HAP-1 (cell line): ENCODE measurements at regions not wholly inside any gene's neighbourhood (a gene's known extent, or its start where the extent isn't known, plus 50 kb on each side); places are given as distances from the start of the nearest gene placed in this dataset.

Experiments used
- DNase-seq, 2 experiments: peaks; one replicate each; pipeline ENCODE4 v3.0.0-alpha.2; 2016 to 2020; ENCODE audit warnings: low spot score in 2 of 2
- H3K27me3 ChIP-seq: fragments of 250-450 bp; sonication (Bioruptor Pico); 2 replicates; pipeline ENCODE4 v1.5.1; 2020; ENCODE audit warnings: low read depth, mild to moderate bottlenecking, moderate library complexity
- H3K36me3 ChIP-seq: fragments of 250-450 bp; sonication (Bioruptor Pico); replicated peaks from 2 replicates; pipeline ENCODE4 v1.5.1; 2020; ENCODE audit warnings: mild to moderate bottlenecking
- H3K4me1 ChIP-seq: fragments of 250-450 bp; sonication (Bioruptor Pico); 2 replicates; pipeline ENCODE4 v1.5.1; 2020; ENCODE audit warnings: mild to moderate bottlenecking
- H3K4me3 ChIP-seq: fragments of 250-450 bp; sonication (Bioruptor Pico); 2 replicates; pipeline ENCODE4 v1.5.1; 2020; ENCODE audit warnings: mild to moderate bottlenecking, moderate library complexity
- H3K9me3 ChIP-seq: fragments of 250-450 bp; sonication (Bioruptor Pico); 2 replicates; pipeline ENCODE4 v1.5.1; 2020; ENCODE audit warnings: mild to moderate bottlenecking, moderate library complexity
- in situ Hi-C: fragments of 300-500 bp; cut with MboI; formaldehyde crosslinking; loops from 3 replicates; pipeline ENCODE4 v1.14.3; 2020; ENCODE audit warnings: low sequenced_read_pairs, inconsistent platforms, mixed read lengths

DNA sequence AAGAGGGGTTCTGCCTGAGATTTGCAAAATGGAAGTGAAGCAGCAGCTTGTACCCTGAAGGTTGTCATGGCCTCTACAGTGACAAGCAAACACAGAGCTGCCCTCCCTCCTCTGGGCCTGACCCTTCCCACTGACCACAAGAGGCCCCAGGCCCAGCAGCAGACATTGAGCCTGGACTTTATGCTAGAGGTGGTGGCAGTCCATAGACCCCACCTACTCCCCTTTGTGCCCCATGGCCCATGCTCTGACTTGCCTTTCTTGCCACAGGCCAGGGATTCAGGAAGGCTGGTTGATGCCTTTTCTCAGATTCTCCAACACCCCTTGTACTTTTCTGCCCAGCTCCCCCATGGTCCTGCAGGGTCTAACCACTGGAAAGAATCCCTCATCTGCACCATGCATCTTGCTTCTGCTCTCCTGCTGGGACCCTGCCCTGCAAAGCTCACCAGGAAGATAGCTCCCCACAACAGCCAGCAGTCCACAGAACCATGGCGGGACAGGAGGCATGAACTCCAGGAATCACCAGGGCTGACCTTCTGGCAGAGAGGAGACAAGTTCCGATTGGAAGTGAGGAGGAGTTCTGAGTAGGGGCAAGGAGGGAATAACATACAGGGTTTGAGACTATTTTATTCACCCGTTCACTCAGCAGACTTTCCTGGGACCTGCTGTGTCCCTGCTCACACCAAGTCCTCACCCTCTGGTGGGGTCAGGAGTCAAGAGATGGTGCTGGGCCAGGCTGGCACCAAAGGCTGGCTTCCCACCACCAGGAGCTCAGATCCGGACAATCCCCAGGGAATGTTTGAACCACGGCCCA is 263.8 kb downstream of the SYK start:
- Histone ChIP-seq H3K4me1 (no peaks in the 10 kb centered on the region), H3K4me3 (no peak overlapping the region), H3K27me3 (no peaks in the 10 kb centered on the region), H3K36me3 (no peaks in the 10 kb centered on the region), H3K9me3 (no peaks in the 10 kb centered on the region)
- no peak for DNase-seq
- in situ Hi-C loops, result no loop called here

DNA sequence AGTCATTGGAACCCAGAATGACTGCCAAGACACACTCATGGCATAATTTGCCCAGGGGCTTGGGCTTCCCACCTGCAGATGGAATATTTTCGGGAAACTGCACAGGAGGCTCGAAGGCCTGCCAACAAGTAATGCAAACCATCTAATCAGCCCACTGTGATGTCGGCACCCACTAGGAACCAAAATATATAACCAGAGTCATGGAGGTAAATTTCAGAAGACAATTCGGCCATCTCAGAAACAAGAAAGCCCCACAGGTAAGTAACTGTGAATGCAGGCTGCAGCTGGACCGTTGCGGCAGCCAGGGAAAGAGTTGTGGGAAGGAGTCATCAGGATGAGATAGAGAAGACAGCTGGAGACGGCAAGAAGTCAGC is 264.4 kb downstream of the SYK start:
- no peak for DNase-seq
- no peaks in the 10 kb centered on the region for H3K4me1 ChIP-seq
- no peaks in the 10 kb centered on the region for H3K36me3 ChIP-seq
- in situ Hi-C loops, result no loop called here
- H3K9me3 ChIP-seq, result no peaks in the 10 kb centered on the region
- H3K27me3 ChIP-seq, result no peaks in the 10 kb centered on the region
- no peak overlapping the region for H3K4me3 ChIP-seq

DNA sequence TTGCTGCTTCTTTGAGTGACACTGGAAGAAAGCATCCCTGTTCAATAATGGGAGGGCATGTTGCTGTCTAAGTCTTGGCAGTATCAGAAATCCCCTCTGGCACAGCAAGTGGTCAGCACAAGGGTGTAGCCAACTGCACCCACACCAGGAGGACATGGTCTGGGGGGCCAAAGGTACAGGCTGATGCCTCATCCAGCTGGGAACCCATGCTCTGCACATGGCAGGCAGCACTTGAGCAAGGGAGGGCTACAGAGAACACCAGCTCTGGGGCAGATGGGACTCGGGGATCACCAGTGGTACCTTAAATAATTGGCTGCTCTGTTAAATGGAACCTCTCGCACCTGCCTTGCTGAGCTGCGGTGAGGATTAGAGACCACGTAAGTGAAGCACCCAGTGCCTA is 265.2 kb downstream of the SYK start:
- DNase-seq, result no peak
- Histone ChIP-seq H3K36me3 (no peaks in the 10 kb centered on the region), H3K9me3 (no peaks in the 10 kb centered on the region), H3K4me1 (no peaks in the 10 kb centered on the region), H3K27me3 (no peaks in the 10 kb centered on the region), H3K4me3 (no peak overlapping the region)
- in situ Hi-C loops, result no loop called here

GRCh38 chr9:91067306-91067860 is 265.8 kb downstream of the SYK start:
- no peak for DNase-seq
- in situ Hi-C loops, result no loop called here

GRCh38 chr9:91071184-91071990 is 269.8 kb downstream of the SYK start:
- no peaks in the 10 kb centered on the region for H3K27me3 ChIP-seq
- no peak for DNase-seq
- no peaks in the 10 kb centered on the region for H3K36me3 ChIP-seq
- in situ Hi-C loops, result no loop called here
- no peaks in the 10 kb centered on the region for H3K4me1 ChIP-seq
- no peaks in the 10 kb centered on the region for H3K9me3 ChIP-seq
- no peak overlapping the region for H3K4me3 ChIP-seq

More at GRCh38 chr9:91067306-91067860, 265.8 kb downstream of the SYK start:
- no peaks in the 10 kb centered on the region for H3K36me3 ChIP-seq
- H3K9me3 ChIP-seq, result no peaks in the 10 kb centered on the region
- no peak overlapping the region for H3K4me3 ChIP-seq
- H3K27me3 ChIP-seq, result no peaks in the 10 kb centered on the region
- H3K4me1 ChIP-seq, result no peaks in the 10 kb centered on the region

GRCh38 chr9:91073049-91073810 is 271.6 kb downstream of the SYK start:
- in situ Hi-C loops, result no loop called here
- no peaks in the 10 kb centered on the region for H3K4me1 ChIP-seq
- no peaks in the 10 kb centered on the region for H3K27me3 ChIP-seq
- no peaks in the 10 kb centered on the region for H3K9me3 ChIP-seq
- DNase-seq, result no peak
- H3K36me3 ChIP-seq, result no peaks in the 10 kb centered on the region
- H3K4me3 ChIP-seq, result no peak overlapping the region

DNA sequence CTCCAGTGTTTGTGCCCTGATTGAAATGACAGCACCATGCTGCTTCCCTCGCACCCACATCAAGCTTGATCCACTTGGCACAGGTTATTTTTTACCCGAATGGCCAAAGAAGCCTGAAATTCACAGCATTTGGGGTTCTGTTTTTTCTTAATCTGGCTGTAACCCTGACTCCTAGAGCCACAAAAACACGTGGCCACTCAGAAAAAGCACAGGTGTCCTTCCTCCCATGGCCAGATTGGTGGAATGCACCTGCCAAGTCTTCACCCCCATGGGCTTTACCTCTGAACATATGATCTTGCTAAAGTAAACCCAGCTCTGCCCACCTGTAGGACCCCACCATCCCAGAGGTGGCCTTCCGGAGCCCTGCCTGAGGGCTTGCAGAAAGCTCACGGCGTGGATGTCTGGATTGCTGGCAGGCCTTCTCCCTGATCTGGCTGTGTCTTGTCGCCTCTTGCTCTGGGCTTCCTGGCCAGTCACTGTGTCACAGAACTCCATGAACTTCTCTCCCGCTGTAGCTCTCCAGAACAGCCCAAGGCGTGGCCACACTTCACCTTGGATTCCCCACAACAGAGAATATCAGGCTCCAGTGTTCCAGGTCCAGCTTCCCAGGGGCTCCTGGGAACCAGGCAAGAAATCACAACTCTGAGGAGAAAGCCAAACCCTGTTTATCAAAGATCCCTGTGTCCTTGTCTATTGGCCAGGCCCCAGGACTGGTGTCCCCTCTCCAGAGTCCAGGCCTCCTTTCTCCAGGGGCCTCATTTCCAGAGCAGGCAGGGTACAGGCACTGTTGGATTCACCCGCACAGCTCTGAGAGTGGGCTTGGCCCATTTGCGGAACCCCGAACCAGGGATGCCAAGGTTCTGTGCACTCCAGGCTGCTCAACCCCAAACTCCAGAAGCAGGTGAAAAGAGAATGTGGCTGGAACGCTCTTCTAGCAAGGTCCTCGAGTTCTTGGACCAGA is 272.5 kb downstream of the SYK start:
- in situ Hi-C loops, result no loop called here

DNA sequence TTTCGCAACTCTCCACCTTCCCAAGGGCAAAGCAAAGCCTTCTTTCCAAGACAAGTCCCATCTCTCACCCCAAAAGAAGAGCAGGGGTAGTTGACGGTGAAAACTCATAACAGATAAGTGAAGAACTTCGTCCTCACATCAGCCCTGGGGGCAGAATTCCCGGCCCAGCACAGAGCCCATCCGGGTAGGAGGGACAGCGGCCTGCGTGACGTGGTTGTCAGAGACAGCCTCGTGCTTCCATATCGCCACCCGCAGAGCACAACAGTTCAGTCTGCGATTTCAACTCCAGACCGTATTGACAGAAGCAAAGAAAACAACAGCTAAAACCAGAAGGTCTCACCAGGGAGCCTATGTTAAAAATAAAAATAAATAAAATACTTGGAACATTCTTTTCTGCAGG is 273.2 kb downstream of the SYK start:
- no peak for DNase-seq

More for the DNA sequence above, 272.5 kb downstream of the SYK start:
- Histone ChIP-seq H3K36me3 (no peaks in the 10 kb centered on the region), H3K4me3 (no peak overlapping the region), H3K27me3 (no peaks in the 10 kb centered on the region), H3K9me3 (no peaks in the 10 kb centered on the region), H3K4me1 (no peaks in the 10 kb centered on the region)
- DNase-seq, result no peak

DNA sequence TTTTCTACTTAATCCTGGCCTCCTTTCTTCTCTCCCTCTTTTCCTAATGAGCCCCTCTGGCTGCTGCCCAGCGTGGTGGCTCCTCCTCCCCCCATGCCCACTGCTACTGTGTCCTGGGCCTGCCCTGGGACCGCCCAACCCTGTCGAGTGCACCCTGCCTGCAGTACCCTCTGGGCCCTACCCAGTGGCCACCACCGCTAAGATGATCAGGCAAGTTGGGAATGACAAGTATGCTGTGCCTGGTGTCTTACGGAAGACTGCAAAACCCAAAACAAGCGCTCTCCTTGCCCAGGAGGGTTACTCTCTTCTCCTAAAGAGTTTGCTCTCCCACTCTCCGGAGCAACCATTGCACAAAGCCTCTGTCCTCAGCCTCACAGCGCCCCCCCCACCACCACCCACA is 273.7 kb downstream of the SYK start:
- Histone ChIP-seq H3K27me3 (no peaks in the 10 kb centered on the region), H3K4me3 (no peak overlapping the region), H3K36me3 (no peaks in the 10 kb centered on the region), H3K4me1 (no peaks in the 10 kb centered on the region), H3K9me3 (no peaks in the 10 kb centered on the region)
- in situ Hi-C loops, result no loop called here
- no peak for DNase-seq

More for the DNA sequence above, 273.2 kb downstream of the SYK start:
- H3K4me3 ChIP-seq, result no peak overlapping the region
- H3K36me3 ChIP-seq, result no peaks in the 10 kb centered on the region
- in situ Hi-C loops, result no loop called here
- no peaks in the 10 kb centered on the region for H3K27me3 ChIP-seq
- no peaks in the 10 kb centered on the region for H3K9me3 ChIP-seq
- H3K4me1 ChIP-seq, result no peaks in the 10 kb centered on the region

DNA sequence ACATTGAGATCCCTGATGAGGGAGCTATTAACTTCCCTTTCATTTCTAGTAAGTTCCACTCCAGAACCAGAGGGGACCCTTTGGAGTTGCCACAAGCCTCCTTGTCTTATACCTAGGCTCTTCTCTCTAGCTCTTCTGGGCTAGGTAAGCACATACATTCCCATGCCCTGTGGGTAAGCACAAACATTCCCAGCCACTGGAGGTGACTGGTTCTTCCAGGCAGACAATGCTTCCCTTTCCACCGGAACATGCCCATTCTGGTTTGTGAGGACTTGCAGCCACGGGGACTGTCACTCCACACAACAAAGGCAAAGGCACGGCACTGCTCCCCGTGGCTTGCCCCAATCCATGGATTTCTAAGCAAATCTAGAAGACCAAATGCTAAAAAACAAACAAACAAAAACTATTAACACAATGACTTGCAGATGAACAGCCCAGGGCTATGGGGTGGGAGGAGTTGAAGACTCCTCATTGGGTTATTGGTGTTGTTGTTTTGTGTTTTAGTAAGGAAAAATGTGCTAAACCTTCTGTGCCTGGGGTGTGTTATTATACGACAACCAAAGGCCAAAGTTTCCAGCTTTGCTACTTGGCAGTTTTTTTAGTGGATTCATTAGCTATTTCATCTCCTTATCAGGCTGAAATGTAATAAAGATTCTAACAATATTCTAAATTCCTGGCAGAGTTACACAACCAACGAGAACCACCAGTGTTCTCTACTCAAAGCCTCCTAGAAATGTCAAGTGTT is 276.2 kb downstream of the SYK start:
- Histone ChIP-seq H3K27me3 (no peaks in the 10 kb centered on the region), H3K36me3 (no peaks in the 10 kb centered on the region), H3K4me3 (no peak overlapping the region), H3K4me1 (no peaks in the 10 kb centered on the region), H3K9me3 (no peaks in the 10 kb centered on the region)
- in situ Hi-C loops, result no loop called here
- no peak for DNase-seq

DNA sequence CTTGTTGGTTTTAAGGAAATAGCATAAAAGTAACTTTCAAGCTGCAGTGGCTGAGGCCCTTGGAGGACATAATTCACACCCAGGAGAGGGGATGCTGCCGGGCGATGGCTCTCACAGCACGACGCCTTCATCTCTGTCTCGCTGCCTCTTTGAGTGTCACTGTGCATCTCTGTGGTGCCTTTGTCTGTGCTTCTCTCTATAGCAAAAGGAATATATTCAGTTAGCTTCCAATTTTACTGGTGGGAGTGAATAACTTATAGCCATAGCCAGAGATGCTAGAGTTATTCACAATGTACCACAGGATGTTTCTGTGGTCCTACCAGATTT is 276.7 kb downstream of the SYK start:
- Histone ChIP-seq H3K27me3 (no peaks in the 10 kb centered on the region), H3K36me3 (no peaks in the 10 kb centered on the region), H3K4me3 (no peak overlapping the region), H3K9me3 (no peaks in the 10 kb centered on the region), H3K4me1 (no peaks in the 10 kb centered on the region)
- DNase-seq, result no peak
- in situ Hi-C loops, result no loop called here

DNA sequence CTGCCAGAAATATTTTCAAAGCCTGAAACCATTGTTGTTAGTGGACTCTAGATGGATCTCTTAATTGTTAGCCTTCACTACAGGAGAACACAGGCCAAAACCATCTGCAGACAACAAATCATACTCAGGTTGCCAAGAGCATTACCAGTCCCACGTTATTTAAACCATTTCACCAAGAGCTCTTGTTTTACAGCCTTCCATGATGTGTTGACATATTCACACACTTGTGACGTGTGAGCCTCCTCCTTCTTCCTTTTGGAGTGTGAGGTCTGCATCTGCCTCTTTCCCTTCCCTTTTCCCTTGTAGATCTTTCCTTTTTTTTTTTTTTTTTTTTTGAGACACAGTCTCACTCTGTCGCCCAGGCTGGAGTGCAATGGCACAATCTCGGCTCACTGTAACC is 279.0 kb downstream of the AUH start:
- no peaks in the 10 kb centered on the region for H3K9me3 ChIP-seq
- H3K4me1 ChIP-seq, result no peaks in the 10 kb centered on the region
- in situ Hi-C loops, result no loop called here
- no peak for DNase-seq
- no peaks in the 10 kb centered on the region for H3K27me3 ChIP-seq
- no peaks in the 10 kb centered on the region for H3K36me3 ChIP-seq
- H3K4me3 ChIP-seq, result no peak overlapping the region
